ENCODE measurements at regions not wholly inside any gene's neighbourhood (a gene's known extent, or its start where the extent isn't known, plus 50 kb on each side); places are given as distances from the start of the nearest gene placed in this dataset.

GRCh38 chr9:21591221-21592062, 109.3 kb upstream of the IFNE start:
- Mint-ChIP-seq H3K27me3 (peaks cover 47 to 55% of the 10 kb centered on the region in 2 donors), H3K4me3 (peak overlapping the region; percentile 33), H3K27ac (peak overlapping the region; percentile 39 to 67), H3K9me3 (no peaks in the 10 kb centered on the region), H3K4me1 (ENCODE audit: low read depth in 2 of 2) (peaks cover 12 to 14% of the 10 kb centered on the region in 2 donors), H3K36me3 (no peaks in the 10 kb centered on the region)
- DNase-seq (ENCODE audit: low spot score) (peak; percentile 69), ATAC-seq (peak; percentile 96 to 99)

GRCh38 chr9:21592063-21592338, 109.9 kb upstream of the IFNE start:
- Mint-ChIP-seq H3K4me3 (peak overlapping the region; percentile 33), H3K27me3 (peaks cover 49 to 57% of the 10 kb centered on the region in 2 donors), H3K36me3 (no peaks in the 10 kb centered on the region), H3K9me3 (no peaks in the 10 kb centered on the region), H3K4me1 (ENCODE audit: low read depth in 2 of 2) (peaks cover 12 to 14% of the 10 kb centered on the region in 2 donors), H3K27ac (peak overlapping the region; percentile 39 to 67)
- DNase-seq (ENCODE audit: low spot score) (no peak), ATAC-seq (peak; percentile 18 to 49)

DNA sequence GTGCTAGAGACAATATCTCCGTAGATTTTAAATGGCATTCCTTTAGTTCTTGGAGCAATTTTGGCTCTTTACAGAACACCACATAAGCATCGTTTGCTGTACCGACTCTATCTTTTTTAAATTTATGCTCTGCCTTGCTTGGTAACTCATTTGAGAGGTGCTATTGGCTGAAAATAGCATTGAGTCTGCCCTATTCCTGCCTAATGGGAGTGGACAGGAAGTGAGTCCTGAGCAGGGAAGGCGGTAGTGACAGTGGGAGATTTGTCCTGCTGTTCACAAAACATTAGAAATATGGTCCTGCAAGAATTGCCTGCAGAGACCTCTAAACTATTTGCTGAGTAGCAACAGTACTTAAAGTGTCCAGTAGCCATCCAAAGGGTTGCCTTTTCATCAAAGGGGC, 115.2 kb upstream of the IFNE start:
- Mint-ChIP-seq H3K4me3 (no peak overlapping the region), H3K27ac (no peak overlapping the region), H3K27me3 (peaks cover 48 to 68% of the 10 kb centered on the region in 2 donors), H3K9me3 (no peaks in the 10 kb centered on the region), H3K36me3 (no peaks in the 10 kb centered on the region), H3K4me1 (ENCODE audit: low read depth in 2 of 2) (peaks cover under 1 to 2% of the 10 kb centered on the region in 2 donors)
- ATAC-seq (no peak), DNase-seq (ENCODE audit: low spot score) (no peak)

GRCh38 chr9:21598749-21599148, 116.6 kb upstream of the IFNE start:
- Mint-ChIP-seq H3K27ac (no peak overlapping the region), H3K4me3 (no peak overlapping the region), H3K4me1 (ENCODE audit: low read depth in 2 of 2) (no peaks in the 10 kb centered on the region), H3K27me3 (peaks cover 44 to 63% of the 10 kb centered on the region in 2 donors), H3K9me3 (no peaks in the 10 kb centered on the region), H3K36me3 (no peaks in the 10 kb centered on the region)
- DNase-seq (ENCODE audit: low spot score) = no peak
- no peak for ATAC-seq

DNA sequence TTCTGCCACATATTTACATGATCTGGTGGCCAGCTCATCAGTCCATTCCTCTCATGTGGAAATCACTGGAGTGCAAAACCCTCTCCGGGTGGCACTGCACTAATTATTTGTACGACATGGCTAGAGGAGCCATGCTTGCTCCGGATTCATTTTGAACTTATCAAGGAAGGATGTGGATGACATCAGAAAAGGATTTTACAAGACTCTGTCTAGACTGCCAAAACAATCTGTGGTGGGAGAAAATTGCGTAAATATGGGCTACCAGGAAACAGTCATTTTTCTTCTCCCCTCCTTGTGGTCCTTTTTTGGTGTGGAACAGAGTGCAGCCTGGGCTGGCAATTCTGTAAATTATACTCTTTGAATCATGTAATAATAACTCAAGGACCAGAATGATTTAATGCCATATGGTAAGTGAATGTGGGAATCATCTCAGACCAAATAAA, 123.4 kb upstream of the IFNE start:
- no peak overlapping the region for H3K4me3 Mint-ChIP-seq
- no peak overlapping the region for H3K27ac Mint-ChIP-seq
- ATAC-seq (no peak), DNase-seq (ENCODE audit: low spot score) (no peak)
- H3K36me3 Mint-ChIP-seq = no peaks in the 10 kb centered on the region
- no peaks in the 10 kb centered on the region for H3K4me1 Mint-ChIP-seq (ENCODE audit: low read depth in 2 of 2)
- H3K27me3 Mint-ChIP-seq = peaks cover 34 to 50% of the 10 kb centered on the region in 2 donors
- H3K9me3 Mint-ChIP-seq = no peaks in the 10 kb centered on the region

DNA sequence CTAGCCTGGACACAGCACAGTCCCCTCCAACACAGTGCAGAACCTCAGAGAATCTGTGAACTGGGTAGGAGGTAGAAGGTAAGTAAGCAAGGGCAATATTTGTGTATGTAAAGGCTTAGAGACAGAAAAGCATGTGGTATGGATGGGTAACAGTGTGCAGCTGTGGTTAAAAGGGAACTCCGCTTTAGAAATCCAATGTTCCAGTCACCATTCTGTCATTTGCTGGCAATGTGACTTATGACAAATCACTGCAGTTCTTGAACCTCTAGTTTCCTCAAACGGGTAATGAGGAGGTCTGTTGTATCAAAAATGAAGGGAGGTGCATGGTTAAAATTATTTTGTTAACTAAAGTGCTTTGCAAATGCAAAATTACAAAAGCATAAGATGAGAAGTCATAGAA, 125.5 kb upstream of the IFNE start:
- Mint-ChIP-seq H3K9me3 (no peaks in the 10 kb centered on the region), H3K27ac (no peak overlapping the region), H3K4me1 (ENCODE audit: low read depth in 2 of 2) (peaks cover 4 to 7% of the 10 kb centered on the region in 2 donors), H3K27me3 (peaks cover 32 to 48% of the 10 kb centered on the region in 2 donors), H3K36me3 (no peaks in the 10 kb centered on the region), H3K4me3 (no peak overlapping the region)
- ATAC-seq (no peak), DNase-seq (ENCODE audit: low spot score) (no peak)

- no peaks in the 10 kb centered on the region for H3K9me3 Mint-ChIP-seq
- H3K4me3 Mint-ChIP-seq = no peak overlapping the region
- no peak overlapping the region for H3K27ac Mint-ChIP-seq
- peaks cover 4 to 7% of the 10 kb centered on the region in 2 donors for H3K4me1 Mint-ChIP-seq (ENCODE audit: low read depth in 2 of 2)
- DNase-seq (ENCODE audit: low spot score) (no peak), ATAC-seq (no peak)
- H3K27me3 Mint-ChIP-seq = peaks cover 32 to 48% of the 10 kb centered on the region in 2 donors
- no peaks in the 10 kb centered on the region for H3K36me3 Mint-ChIP-seq
Observed at GRCh38 chr9:21608200-21608599, 126.1 kb upstream of the IFNE start.

DNA sequence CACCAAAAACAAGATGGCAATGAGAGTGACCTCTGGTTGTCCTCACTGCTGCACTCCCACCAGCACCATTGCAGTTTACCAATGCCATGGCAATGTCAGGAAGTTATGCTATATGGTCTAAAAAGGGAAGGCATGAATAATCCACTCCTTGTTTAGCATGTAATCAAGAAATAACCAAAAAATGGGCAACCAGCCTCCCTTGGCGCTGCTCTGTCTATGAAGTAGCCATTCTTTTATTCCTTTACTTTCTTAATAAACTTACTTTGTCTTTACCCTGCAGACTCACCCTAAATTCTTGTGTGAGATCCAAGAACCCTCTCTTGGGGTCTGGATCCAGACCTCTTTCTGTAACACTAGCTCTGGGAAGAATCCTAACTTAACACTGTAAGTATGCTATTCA, 127.4 kb upstream of the IFNE start:
- no peak overlapping the region for H3K27ac Mint-ChIP-seq
- H3K4me3 Mint-ChIP-seq = no peak overlapping the region

DNA sequence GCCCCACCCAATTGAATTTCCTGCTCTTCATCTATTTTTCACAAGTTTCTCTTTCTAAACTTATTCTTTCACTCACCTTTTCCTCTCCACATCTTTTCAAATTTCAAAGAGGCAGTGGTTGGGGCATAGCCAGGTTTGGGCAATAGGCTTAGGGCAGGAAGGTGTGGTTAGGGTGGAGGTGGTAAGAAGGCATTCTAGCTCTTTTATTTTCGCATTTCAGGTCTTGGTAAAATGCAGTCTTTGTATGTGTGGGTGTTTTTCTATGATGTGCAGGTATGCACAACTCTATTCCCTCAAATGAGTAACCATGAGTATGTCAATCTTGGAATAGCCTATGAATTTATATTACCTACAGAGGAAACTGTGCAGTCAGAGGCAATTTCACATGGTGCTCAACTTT, 129.8 kb upstream of the IFNE start:
- ATAC-seq (no peak), DNase-seq (ENCODE audit: low spot score) (no peak)
- Mint-ChIP-seq H3K27me3 (peaks cover 21% of the 10 kb centered on the region in 2 donors), H3K36me3 (no peaks in the 10 kb centered on the region), H3K4me1 (ENCODE audit: low read depth in 2 of 2) (peaks cover 6 to 7% of the 10 kb centered on the region in 2 donors), H3K27ac (no peak overlapping the region), H3K9me3 (no peaks in the 10 kb centered on the region), H3K4me3 (no peak overlapping the region)

More for the DNA sequence above, 127.4 kb upstream of the IFNE start:
- DNase-seq (ENCODE audit: low spot score) (no peak), ATAC-seq (no peak)
- H3K36me3 Mint-ChIP-seq = no peaks in the 10 kb centered on the region
- H3K4me1 Mint-ChIP-seq (ENCODE audit: low read depth in 2 of 2) = peaks cover 4 to 7% of the 10 kb centered on the region in 2 donors
- no peaks in the 10 kb centered on the region for H3K9me3 Mint-ChIP-seq
- H3K27me3 Mint-ChIP-seq = peaks cover 27 to 38% of the 10 kb centered on the region in 2 donors

- no peak overlapping the region for H3K4me3 Mint-ChIP-seq
- DNase-seq (ENCODE audit: low spot score) = no peak
- no peak overlapping the region for H3K27ac Mint-ChIP-seq
- no peaks in the 10 kb centered on the region for H3K36me3 Mint-ChIP-seq
- H3K27me3 Mint-ChIP-seq = peaks cover 24% of the 10 kb centered on the region in 2 donors
- no peaks in the 10 kb centered on the region for H3K9me3 Mint-ChIP-seq
- peaks cover 6 to 7% of the 10 kb centered on the region in 2 donors for H3K4me1 Mint-ChIP-seq (ENCODE audit: low read depth in 2 of 2)
- ATAC-seq = no peak
Observed at GRCh38 chr9:21615018-21615417, 132.9 kb upstream of the IFNE start.

DNA sequence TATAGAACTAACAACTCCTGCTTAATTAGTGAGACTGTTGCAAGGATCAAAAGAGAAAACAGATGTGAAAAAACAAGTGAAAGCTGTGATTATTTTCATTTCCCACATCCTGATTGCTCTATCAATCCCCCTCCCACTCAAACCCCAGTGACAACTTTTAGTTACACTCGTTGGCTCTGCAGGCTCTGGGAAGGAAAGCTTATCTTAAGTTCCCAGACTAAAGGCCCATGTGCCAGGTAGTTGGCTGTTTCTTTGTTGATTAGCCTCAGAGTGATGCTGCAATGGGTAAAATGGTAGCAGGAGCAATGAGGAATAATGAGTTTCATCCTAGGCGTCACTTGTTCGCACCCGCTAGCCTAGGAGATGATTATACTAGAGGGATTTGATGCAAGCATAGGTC, 133.3 kb upstream of the IFNE start:
- no peaks in the 10 kb centered on the region for H3K36me3 Mint-ChIP-seq
- no peak for DNase-seq (ENCODE audit: low spot score)
- ATAC-seq = no peak
- H3K9me3 Mint-ChIP-seq = no peaks in the 10 kb centered on the region
- H3K27ac Mint-ChIP-seq = no peak overlapping the region
- H3K4me1 Mint-ChIP-seq (ENCODE audit: low read depth in 2 of 2) = peaks cover 6 to 7% of the 10 kb centered on the region in 2 donors
- no peak overlapping the region for H3K4me3 Mint-ChIP-seq
- peaks cover 24% of the 10 kb centered on the region in 2 donors for H3K27me3 Mint-ChIP-seq

- Mint-ChIP-seq H3K4me1 (ENCODE audit: low read depth in 2 of 2) (peaks cover 6 to 7% of the 10 kb centered on the region in 2 donors), H3K27ac (no peak overlapping the region), H3K9me3 (no peaks in the 10 kb centered on the region), H3K4me3 (no peak overlapping the region), H3K27me3 (peaks cover 22 to 23% of the 10 kb centered on the region in 2 donors), H3K36me3 (no peaks in the 10 kb centered on the region)
- ATAC-seq (no peak), DNase-seq (ENCODE audit: low spot score) (no peak)
Observed at GRCh38 chr9:21616082-21616778, 134.1 kb upstream of the IFNE start.

DNA sequence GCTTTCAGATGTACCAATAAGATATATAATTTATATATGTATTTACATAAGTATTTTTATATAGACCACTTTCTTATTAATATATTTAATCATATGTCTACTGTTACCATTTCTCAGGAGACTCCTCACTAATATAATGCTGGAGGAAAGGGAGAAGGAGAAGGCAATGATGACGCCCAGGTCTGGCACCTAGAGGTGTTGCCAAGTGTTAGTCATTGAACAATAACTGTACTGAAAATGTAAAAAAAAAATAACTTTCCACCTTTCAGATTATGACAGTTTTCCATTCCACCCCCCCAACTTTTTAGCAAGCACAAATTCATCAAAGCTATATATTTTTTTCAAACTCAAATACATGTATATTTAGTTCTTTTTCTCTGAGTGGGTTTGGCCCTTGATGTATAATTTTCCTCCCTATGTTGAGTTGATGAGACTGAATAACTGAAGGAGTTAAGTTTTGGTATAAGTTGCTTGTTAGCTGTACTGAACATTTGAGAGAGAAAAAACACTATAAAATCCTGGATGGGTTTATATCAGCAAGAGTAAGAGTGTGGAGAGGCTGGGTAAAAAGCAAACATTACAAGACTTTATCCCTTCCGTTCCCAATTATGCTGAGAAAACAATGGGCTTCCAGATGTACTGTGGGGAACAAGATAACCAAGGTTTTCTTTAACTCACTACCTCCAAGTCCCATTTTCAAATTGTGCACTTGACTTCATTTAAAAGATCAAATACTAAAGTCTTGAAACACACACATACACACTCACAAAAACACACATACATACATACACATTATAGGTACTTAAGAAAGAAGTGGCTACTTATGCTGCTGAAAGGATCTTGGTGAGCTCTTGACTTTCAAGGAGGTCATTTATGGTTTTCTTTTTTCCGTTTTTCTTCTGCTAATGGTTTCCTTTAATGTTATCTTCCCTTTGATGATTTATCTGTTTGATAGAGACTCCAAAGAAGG, 142.8 kb upstream of the IFNE start:
- ATAC-seq = no peak
- Mint-ChIP-seq H3K4me3 (no peak overlapping the region), H3K27me3 (peaks cover 30 to 42% of the 10 kb centered on the region in 2 donors), H3K36me3 (peaks cover 7% of the 10 kb centered on the region), H3K9me3 (no peaks in the 10 kb centered on the region), H3K4me1 (ENCODE audit: low read depth in 2 of 2) (no peaks in the 10 kb centered on the region), H3K27ac (no peak overlapping the region)
- DNase-seq (ENCODE audit: low spot score) = no peak

All from natural killer cell treated with Interleukin-12 subunit alpha and Interleukin-12 subunit beta and Interleukin-15 and Interleukin-18, amount 100 ng/mL, for 72 hours (primary cell).